Tibial nerve (tissue), 4 donors: ENCODE measurements at regions not wholly inside any gene's neighbourhood (a gene's known extent, or its start where the extent isn't known, plus 50 kb on each side); places are given as distances from the start of the nearest gene placed in this dataset.

Experiments
- DNase-seq, 2 donors: peaks; one replicate each; pipeline ENCODE4 v3.0.0-alpha.2; 2019; ENCODE audit warnings: low spot score in 2 of 2
- H3K27ac ChIP-seq, 4 donors: fragments of 200-600 bp; sonication (generic) in 3 of 4; one replicate each; pipeline ENCODE4 v1.5.1; 2017 to 2019; ENCODE audit warnings: mild to moderate bottlenecking in 1 of 4
- H3K27me3 ChIP-seq, 2 donors: fragments of 200-600 bp; sonication (generic) in 1 of 2; one replicate each; pipeline versions ENCODE4 v1.5.1 to v1.6.0; 2017 to 2019
- H3K36me3 ChIP-seq, 3 donors: fragments of 200-600 bp; sonication (generic); one replicate each; pipeline ENCODE4 v1.5.1; 2018 to 2019
- H3K4me1 ChIP-seq, 4 donors: fragments of 200-600 bp; sonication (generic) in 3 of 4; one replicate each; pipeline ENCODE4 v1.5.1; 2017 to 2019
- H3K4me3 ChIP-seq, 4 donors: fragments of 200-600 bp; sonication (generic) in 3 of 4; one replicate each; pipeline ENCODE4 v1.5.1; 2017 to 2019; ENCODE audit warnings: mild to moderate bottlenecking in 1 of 4, moderate library complexity in 1 of 4
- H3K9me3 ChIP-seq, 4 donors: fragments of 200-600 bp; sonication (generic) in 3 of 4; one replicate each; pipeline ENCODE4 v1.5.1; 2017 to 2019
- EP300 ChIP-seq, 2 donors: sonication (generic); formaldehyde crosslinking; IDR thresholded peaks; one replicate each; pipeline ENCODE4 v1.6.1; 2017; ENCODE audit warnings: antibody characterized with exemption in 2 of 2, mild to moderate bottlenecking in 1 of 2
- POLR2A ChIP-seq, 2 donors: fragments of 450-650 bp; IDR thresholded peaks; one replicate each; pipeline ENCODE4 v1.6.1; 2017; ENCODE audit warnings: antibody characterized with exemption in 2 of 2, mild to moderate bottlenecking in 2 of 2, moderate library complexity in 2 of 2
- WGBS, 2 donors: methylation state at CpG; one replicate each; pipeline ENCODE4 v1.1.5; 2018; 5-methylcytosine and 5-hydroxymethylcytosine counted together
- TF ChIP-seq, protein P1 (sequence below), 5 experiments: fragments of 200-600 bp in 3 of 5; fragments of 450-650 bp in 2 of 5; sonication (generic) in 3 of 5; IDR thresholded peaks; one replicate each; pipeline ENCODE4 v1.5.1; 2016 to 2019; ENCODE audit warnings: antibody characterized with exemption in 5 of 5, mild to moderate bottlenecking in 3 of 5, moderate library complexity in 2 of 5

- DNase-seq, result no peak
- no peaks in the 10 kb centered on the region for H3K27me3 ChIP-seq
- no peak overlapping the region for H3K4me3 ChIP-seq
- no peaks in the 10 kb centered on the region for H3K4me1 ChIP-seq
- no peaks in the 10 kb centered on the region for H3K9me3 ChIP-seq
- WGBS, 2 donors, result 69 to 71% methylated on average over 2 of the region's 2 CpGs
- H3K27ac ChIP-seq, result no peak overlapping the region
- no peaks in the 10 kb centered on the region for H3K36me3 ChIP-seq
- TF ChIP-seq, protein P1, sequence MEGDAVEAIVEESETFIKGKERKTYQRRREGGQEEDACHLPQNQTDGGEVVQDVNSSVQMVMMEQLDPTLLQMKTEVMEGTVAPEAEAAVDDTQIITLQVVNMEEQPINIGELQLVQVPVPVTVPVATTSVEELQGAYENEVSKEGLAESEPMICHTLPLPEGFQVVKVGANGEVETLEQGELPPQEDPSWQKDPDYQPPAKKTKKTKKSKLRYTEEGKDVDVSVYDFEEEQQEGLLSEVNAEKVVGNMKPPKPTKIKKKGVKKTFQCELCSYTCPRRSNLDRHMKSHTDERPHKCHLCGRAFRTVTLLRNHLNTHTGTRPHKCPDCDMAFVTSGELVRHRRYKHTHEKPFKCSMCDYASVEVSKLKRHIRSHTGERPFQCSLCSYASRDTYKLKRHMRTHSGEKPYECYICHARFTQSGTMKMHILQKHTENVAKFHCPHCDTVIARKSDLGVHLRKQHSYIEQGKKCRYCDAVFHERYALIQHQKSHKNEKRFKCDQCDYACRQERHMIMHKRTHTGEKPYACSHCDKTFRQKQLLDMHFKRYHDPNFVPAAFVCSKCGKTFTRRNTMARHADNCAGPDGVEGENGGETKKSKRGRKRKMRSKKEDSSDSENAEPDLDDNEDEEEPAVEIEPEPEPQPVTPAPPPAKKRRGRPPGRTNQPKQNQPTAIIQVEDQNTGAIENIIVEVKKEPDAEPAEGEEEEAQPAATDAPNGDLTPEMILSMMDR (IDR thresholded peaks at IDR 0.05), result no peak
- TF ChIP-seq POLR2A (IDR thresholded peaks at IDR 0.05), result no peak
- TF ChIP-seq EP300 (IDR thresholded peaks at IDR 0.05), result no peak
Observed at GRCh38 chr5:144913661-144914060, 743.0 kb downstream of the KCTD16 start.

GRCh38 chr5:144896473-144896872 lies 725.8 kb downstream of the KCTD16 start:
- Histone ChIP-seq H3K4me3 (no peak overlapping the region), H3K36me3 (no peaks in the 10 kb centered on the region), H3K9me3 (no peaks in the 10 kb centered on the region), H3K4me1 (no peaks in the 10 kb centered on the region), H3K27me3 (no peaks in the 10 kb centered on the region), H3K27ac (no peak overlapping the region)
- no peak for DNase-seq
- WGBS, 2 donors, result 80 to 81% methylated on average over 2 of the region's 2 CpGs
- TF ChIP-seq EP300 (IDR thresholded peaks at IDR 0.05) (no peak), POLR2A (IDR thresholded peaks at IDR 0.05) (no peak)
- TF ChIP-seq, protein P1 (IDR thresholded peaks at IDR 0.05), result no peak

GRCh38 chr5:144886668-144887067 lies 716.0 kb downstream of the KCTD16 start:
- Histone ChIP-seq H3K36me3 (no peaks in the 10 kb centered on the region), H3K27ac (no peak overlapping the region), H3K4me1 (no peaks in the 10 kb centered on the region), H3K4me3 (no peak overlapping the region), H3K27me3 (no peaks in the 10 kb centered on the region), H3K9me3 (peaks cover 0 to 2% (median 0%) of the 10 kb centered on the region in 4 donors)
- no peak for DNase-seq
- WGBS, 2 donors, result 86 to 89% methylated on average over 1 of the region's 1 CpG
- TF ChIP-seq, protein P1 (IDR thresholded peaks at IDR 0.05), result no peak
- no peak for TF ChIP-seq POLR2A (IDR thresholded peaks at IDR 0.05)
- TF ChIP-seq EP300 (IDR thresholded peaks at IDR 0.05), result no peak

DNA sequence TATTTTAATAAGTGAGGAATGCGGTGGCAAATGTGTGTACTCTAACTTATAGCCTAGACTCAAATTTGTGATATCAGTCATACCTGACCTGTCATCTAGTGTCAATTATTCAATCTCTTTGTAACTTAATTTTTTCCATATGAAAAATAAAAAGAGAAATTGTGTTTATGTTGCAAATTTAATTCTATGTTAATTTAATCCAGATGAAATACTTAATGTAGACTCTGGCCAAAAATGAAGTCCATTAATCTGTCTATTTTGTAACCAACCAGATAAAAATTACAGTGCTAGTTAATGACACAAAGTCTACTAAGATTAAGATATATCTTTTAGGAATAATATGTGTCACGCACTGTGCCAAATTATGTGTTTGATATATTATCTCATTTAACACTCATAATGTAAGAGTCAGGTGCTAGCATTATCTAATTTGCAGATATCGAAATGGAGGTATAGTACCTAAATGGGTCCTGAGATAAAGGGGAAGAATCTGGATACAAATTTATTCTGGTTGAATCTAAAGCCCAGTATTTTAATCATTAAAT lies 712.1 kb downstream of the KCTD16 start:
- WGBS, 2 donors, result 80 to 91% methylated on average over 3 of the region's 3 CpGs
- no peaks in the 10 kb centered on the region for H3K9me3 ChIP-seq
- H3K36me3 ChIP-seq, result no peaks in the 10 kb centered on the region
- no peaks in the 10 kb centered on the region for H3K4me1 ChIP-seq
- no peak for DNase-seq
- no peak overlapping the region for H3K27ac ChIP-seq
- no peaks in the 10 kb centered on the region for H3K27me3 ChIP-seq
- H3K4me3 ChIP-seq, result no peak overlapping the region
- TF ChIP-seq, protein P1 (IDR thresholded peaks at IDR 0.05), result no peak
- TF ChIP-seq EP300 (IDR thresholded peaks at IDR 0.05), result no peak
- no peak for TF ChIP-seq POLR2A (IDR thresholded peaks at IDR 0.05)

- WGBS, 2 donors, result 51 to 64% methylated on average over 2 of the region's 2 CpGs
- TF ChIP-seq, protein P1 (IDR thresholded peaks at IDR 0.05), result no peak
- TF ChIP-seq POLR2A (IDR thresholded peaks at IDR 0.05) (no peak), EP300 (IDR thresholded peaks at IDR 0.05) (no peak)
- Histone ChIP-seq H3K4me3 (no peak overlapping the region), H3K4me1 (no peaks in the 10 kb centered on the region), H3K27ac (no peak overlapping the region), H3K36me3 (no peaks in the 10 kb centered on the region), H3K9me3 (no peaks in the 10 kb centered on the region), H3K27me3 (no peaks in the 10 kb centered on the region)
- no peak for DNase-seq
Observed at GRCh38 chr5:144880513-144880912, 709.8 kb downstream of the KCTD16 start.
